ENCODE measurements at regions not wholly inside any gene's neighbourhood (a gene's known extent, or its start where the extent isn't known, plus 50 kb on each side); places are given as distances from the start of the nearest gene placed in this dataset.
"Not testable (repeated sequence)": the region's sequence is repeated elsewhere in the genome, so short reads cannot be mapped to it uniquely, and the experiment has no call there.

GRCh38 chr13:82477436-82477835, 1404.8 kb downstream of the SLITRK1 start (continued):
- TF ChIP-seq ATF3 (IDR thresholded peaks at IDR 0.05) (no peak), HNF4A (conservative IDR thresholded peaks at IDR 0.05) (no peak), GABPA (IDR thresholded peaks at IDR 0.05 in 1 of 2, conservative IDR thresholded peaks at IDR 0.05 in 1 of 2) (no peak)
- TF ChIP-seq, protein P1, sequence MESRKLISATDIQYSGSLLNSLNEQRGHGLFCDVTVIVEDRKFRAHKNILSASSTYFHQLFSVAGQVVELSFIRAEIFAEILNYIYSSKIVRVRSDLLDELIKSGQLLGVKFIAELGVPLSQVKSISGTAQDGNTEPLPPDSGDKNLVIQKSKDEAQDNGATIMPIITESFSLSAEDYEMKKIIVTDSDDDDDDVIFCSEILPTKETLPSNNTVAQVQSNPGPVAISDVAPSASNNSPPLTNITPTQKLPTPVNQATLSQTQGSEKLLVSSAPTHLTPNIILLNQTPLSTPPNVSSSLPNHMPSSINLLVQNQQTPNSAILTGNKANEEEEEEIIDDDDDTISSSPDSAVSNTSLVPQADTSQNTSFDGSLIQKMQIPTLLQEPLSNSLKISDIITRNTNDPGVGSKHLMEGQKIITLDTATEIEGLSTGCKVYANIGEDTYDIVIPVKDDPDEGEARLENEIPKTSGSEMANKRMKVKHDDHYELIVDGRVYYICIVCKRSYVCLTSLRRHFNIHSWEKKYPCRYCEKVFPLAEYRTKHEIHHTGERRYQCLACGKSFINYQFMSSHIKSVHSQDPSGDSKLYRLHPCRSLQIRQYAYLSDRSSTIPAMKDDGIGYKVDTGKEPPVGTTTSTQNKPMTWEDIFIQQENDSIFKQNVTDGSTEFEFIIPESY (IDR thresholded peaks at IDR 0.05) = no peak

- DNase-seq (ENCODE audit: low spot score) = no peak
- WGBS = 60% methylated on average over 1 of the region's 1 CpG
- TF ChIP-seq ATF3 (IDR thresholded peaks at IDR 0.05) (no peak), JUND (IDR thresholded peaks at IDR 0.05) (no peak), HNF4A (conservative IDR thresholded peaks at IDR 0.05) (no peak), RAD21 (IDR thresholded peaks at IDR 0.05) (no peak), HNF4G (IDR thresholded peaks at IDR 0.05) (no peak), GABPA (IDR thresholded peaks at IDR 0.05 in 1 of 2, conservative IDR thresholded peaks at IDR 0.05 in 1 of 2) (no peak), FOXA2 (IDR thresholded peaks at IDR 0.05) (no peak), NR2F2 (IDR thresholded peaks at IDR 0.05) (no peak), EGR1 (IDR thresholded peaks at IDR 0.05; ENCODE audit: low read depth in 2 of 2) (no peak), TAF1 (conservative IDR thresholded peaks at IDR 0.05) (no peak)
- TF ChIP-seq, protein P1 (IDR thresholded peaks at IDR 0.05) = no peak
Measured at GRCh38 chr13:82467626-82468025, 1414.6 kb downstream of the SLITRK1 start.

DNA sequence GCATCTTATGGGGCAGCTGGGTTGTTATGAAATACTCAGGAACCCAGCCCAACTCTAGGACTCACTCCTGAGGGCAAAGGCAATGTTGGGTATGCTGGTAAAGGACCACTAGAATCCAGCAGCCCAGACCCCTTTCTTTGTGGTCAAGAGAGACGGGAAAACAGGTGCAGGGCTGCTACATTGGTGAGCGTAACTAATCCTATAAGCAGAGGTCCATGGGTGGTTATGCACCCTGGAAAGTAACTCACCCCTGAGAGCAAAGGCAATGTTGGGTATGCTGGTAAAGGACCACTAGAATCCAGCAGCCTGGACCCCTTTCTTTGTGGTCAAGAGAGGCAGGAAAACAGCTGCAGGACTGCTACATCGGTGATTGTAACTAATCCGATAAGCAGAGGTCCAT, 1422.7 kb downstream of the SLITRK1 start:
- not testable (repeated sequence) for H3K27ac ChIP-seq (ENCODE audit: low read depth in 1 of 2, low read length in 2 of 2)

More at GRCh38 chr13:82467626-82468025, 1414.6 kb downstream of the SLITRK1 start:
- H3K27me3 ChIP-seq (ENCODE audit: control insufficient read depth in 4 of 4, insufficient read depth in 4 of 4, low read length in 3 of 4) = no peaks in the 10 kb centered on the region
- H3K36me3 ChIP-seq (ENCODE audit: control insufficient read depth in 4 of 4, insufficient read depth in 3 of 4, low read depth in 1 of 4, low read length in 3 of 4) = no peaks in the 10 kb centered on the region
- no peaks in the 10 kb centered on the region for H3K4me1 ChIP-seq (ENCODE audit: control insufficient read depth in 4 of 4, insufficient read depth in 4 of 4, low read length in 3 of 4)
- no peak overlapping the region for H3K27ac ChIP-seq (ENCODE audit: low read depth in 1 of 2, low read length in 2 of 2)
- no peak overlapping the region for H3K9ac ChIP-seq (ENCODE audit: low read depth in 1 of 2, low read length in 2 of 2)
- no peak overlapping the region for H3K4me3 ChIP-seq (ENCODE audit: low read depth in 1 of 3, low read length in 3 of 3)
- H3K9me3 ChIP-seq (ENCODE audit: control insufficient read depth in 4 of 4, low read length in 3 of 4) = no peaks in the 10 kb centered on the region

GRCh38 chr13:82458169-82458568, 1424.1 kb downstream of the SLITRK1 start:
- Histone ChIP-seq H3K36me3 (ENCODE audit: control insufficient read depth in 4 of 4, insufficient read depth in 3 of 4, low read depth in 1 of 4, low read length in 3 of 4) (no peaks in the 10 kb centered on the region), H3K27me3 (ENCODE audit: control insufficient read depth in 4 of 4, insufficient read depth in 4 of 4, low read length in 3 of 4) (no peaks in the 10 kb centered on the region), H3K4me3 (ENCODE audit: low read depth in 1 of 3, low read length in 3 of 3) (no peak overlapping the region), H3K27ac (ENCODE audit: low read depth in 1 of 2, low read length in 2 of 2) (no peak overlapping the region), H3K9me3 (ENCODE audit: control insufficient read depth in 4 of 4, low read length in 3 of 4) (no peaks in the 10 kb centered on the region), H3K4me1 (ENCODE audit: control insufficient read depth in 4 of 4, insufficient read depth in 4 of 4, low read length in 3 of 4) (no peaks in the 10 kb centered on the region), H3K9ac (ENCODE audit: low read depth in 1 of 2, low read length in 2 of 2) (no peak overlapping the region)
- WGBS = 91% methylated on average over 13 of the region's 13 CpGs
- DNase-seq (ENCODE audit: low spot score) = no peak
- TF ChIP-seq, protein P1 (IDR thresholded peaks at IDR 0.05) = no peak
- TF ChIP-seq RXRA (IDR thresholded peaks at IDR 0.05) = no peak
- TF ChIP-seq, protein P2, sequence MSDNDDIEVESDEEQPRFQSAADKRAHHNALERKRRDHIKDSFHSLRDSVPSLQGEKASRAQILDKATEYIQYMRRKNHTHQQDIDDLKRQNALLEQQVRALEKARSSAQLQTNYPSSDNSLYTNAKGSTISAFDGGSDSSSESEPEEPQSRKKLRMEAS (IDR thresholded peaks at IDR 0.05) = no peak
- no peak for TF ChIP-seq JUND (IDR thresholded peaks at IDR 0.05)
- no peak for TF ChIP-seq FOXA1 (IDR thresholded peaks at IDR 0.05)
- no peak for TF ChIP-seq REST (IDR thresholded peaks at IDR 0.05)
- TF ChIP-seq EGR1 (IDR thresholded peaks at IDR 0.05; ENCODE audit: low read depth in 2 of 2) = no peak
- TF ChIP-seq HNF4A (conservative IDR thresholded peaks at IDR 0.05) = no peak

More for the DNA sequence above, 1422.7 kb downstream of the SLITRK1 start:
- H3K36me3 ChIP-seq (ENCODE audit: control insufficient read depth in 4 of 4, insufficient read depth in 3 of 4, low read depth in 1 of 4, low read length in 3 of 4); H3K27me3 ChIP-seq (ENCODE audit: control insufficient read depth in 4 of 4, insufficient read depth in 4 of 4, low read length in 3 of 4); H3K4me1 ChIP-seq (ENCODE audit: control insufficient read depth in 4 of 4, insufficient read depth in 4 of 4, low read length in 3 of 4); DNase-seq (ENCODE audit: low spot score); H3K4me3 ChIP-seq (ENCODE audit: low read depth in 1 of 3, low read length in 3 of 3); H3K9ac ChIP-seq (ENCODE audit: low read depth in 1 of 2, low read length in 2 of 2); H3K9me3 ChIP-seq (ENCODE audit: control insufficient read depth in 4 of 4, low read length in 3 of 4): not testable (repeated sequence)
- 80% methylated on average over 4 of the region's 4 CpGs for WGBS
